Lower lobe of right lung (tissue), 2 donors: ENCODE measurements at regions not wholly inside any gene's neighbourhood (a gene's known extent, or its start where the extent isn't known, plus 50 kb on each side); places are given as distances from the start of the nearest gene placed in this dataset.
"Not testable (repeated sequence)": the region's sequence is repeated elsewhere in the genome, so short reads cannot be mapped to it uniquely, and the experiment has no call there.

Experiments
- ATAC-seq, 2 donors: fragments of 200-7000 bp; cut with Tn5 transposase; one replicate each; pipeline ENCODE4 v1.9.1; 2020 to 2022; ENCODE audit warnings: mild to moderate bottlenecking in 2 of 2, moderate library complexity in 2 of 2
- DNase-seq: peaks from one replicate; pipeline ENCODE4 v3.0.0-alpha.2; 2020
- H3K27ac ChIP-seq: fragments of 200-600 bp; one replicate; pipeline ENCODE4 v1.8.0; 2022
- H3K27me3 ChIP-seq: fragments of 200-600 bp; one replicate; pipeline ENCODE4 v1.8.0; 2022; ENCODE audit warnings: low read depth
- H3K36me3 ChIP-seq: fragments of 200-600 bp; one replicate; pipeline ENCODE4 v1.8.0; 2022; ENCODE audit warnings: mild to moderate bottlenecking
- H3K4me1 ChIP-seq: fragments of 200-600 bp; one replicate; pipeline ENCODE4 v1.8.0; 2022
- H3K4me3 ChIP-seq: fragments of 200-600 bp; one replicate; pipeline ENCODE4 v1.8.0; 2022; ENCODE audit warnings: mild to moderate bottlenecking
- H3K9me3 ChIP-seq: fragments of 200-600 bp; one replicate; pipeline ENCODE4 v1.8.0; 2022
- CTCF ChIP-seq: fragments of 200-600 bp; IDR thresholded peaks from one replicate; pipeline ENCODE4 v1.8.0; 2022; ENCODE audit warnings: antibody characterized with exemption, mild to moderate bottlenecking
- intact Hi-C: fragments of 100-400 bp; cut with DNase I; formaldehyde crosslinking; loops from one replicate; pipeline ENCODE4 v1.11.0; 2022
- donor health status: DM: no; HTN: yes; CAD: no; lungs with severe emphysema.

GRCh38 chr7:19290968-19291367 is 145.7 kb upstream of the FERD3L start:
- Histone ChIP-seq H3K4me3 (no peak overlapping the region), H3K36me3 (no peaks in the 10 kb centered on the region), H3K27me3 (no peaks in the 10 kb centered on the region), H3K4me1 (no peaks in the 10 kb centered on the region), H3K9me3 (no peaks in the 10 kb centered on the region), H3K27ac (no peak overlapping the region)
- ATAC-seq (no peak), DNase-seq (no peak)
- intact Hi-C loops: no loop called here
- no peak for TF ChIP-seq CTCF

DNA sequence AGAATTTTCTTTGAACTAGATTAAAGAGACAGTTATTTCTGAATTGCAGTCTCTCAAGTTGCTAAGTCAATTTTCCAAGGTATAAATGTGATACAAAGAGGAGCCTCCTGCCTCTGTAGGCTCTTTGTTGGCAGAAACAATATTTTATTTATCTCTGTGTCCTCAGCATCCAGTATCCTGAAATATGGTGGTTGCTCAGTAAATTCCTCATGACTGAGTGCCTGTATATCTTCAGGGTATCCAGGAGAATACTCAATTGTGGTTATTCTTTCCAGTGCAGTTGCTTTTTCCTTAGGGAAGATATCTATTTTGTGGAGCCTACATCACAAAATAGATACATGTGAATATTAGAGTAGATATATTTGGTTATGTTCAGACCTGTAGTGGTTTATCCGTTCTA is 144.8 kb upstream of the FERD3L start:
- H3K27ac ChIP-seq: no peak overlapping the region
- H3K27me3 ChIP-seq: no peaks in the 10 kb centered on the region
- H3K4me3 ChIP-seq: no peak overlapping the region
- ATAC-seq (no peak), DNase-seq (no peak)
- H3K9me3 ChIP-seq: no peaks in the 10 kb centered on the region
- H3K4me1 ChIP-seq: no peaks in the 10 kb centered on the region
- TF ChIP-seq CTCF: no peak
- no peaks in the 10 kb centered on the region for H3K36me3 ChIP-seq
- intact Hi-C loops: no loop called here

DNA sequence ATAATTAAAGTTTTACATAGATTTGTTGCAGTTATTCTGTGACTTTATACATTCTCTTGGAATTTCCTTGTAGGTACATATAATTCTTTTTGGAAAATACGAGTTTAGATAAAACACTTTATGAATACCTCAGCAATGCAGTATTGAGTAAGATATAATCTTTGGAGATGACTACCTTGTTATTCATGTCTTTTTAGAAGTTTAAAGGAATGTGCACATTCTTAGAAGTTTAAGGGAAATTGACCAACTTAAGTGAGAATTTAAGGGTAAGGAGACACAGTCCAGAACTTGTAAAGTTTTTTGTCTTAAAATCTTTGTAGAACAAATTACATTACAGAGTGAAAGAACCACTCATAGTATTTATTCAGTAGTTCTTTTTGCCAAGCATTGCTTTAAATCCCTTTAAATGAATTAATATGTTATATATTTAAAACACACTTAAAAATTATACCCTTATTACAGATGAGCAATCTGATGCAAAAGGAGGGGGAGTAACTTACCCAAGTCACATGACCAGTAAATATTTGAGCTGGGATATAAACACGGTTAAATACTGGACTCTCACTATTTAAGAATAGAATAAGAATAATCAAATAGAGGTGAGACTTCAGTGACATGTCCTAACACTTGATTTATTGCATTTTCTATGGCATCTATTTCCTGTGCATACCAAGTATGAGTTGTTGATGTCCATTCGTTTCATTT is 139.5 kb upstream of the FERD3L start:
- Histone ChIP-seq H3K9me3 (no peaks in the 10 kb centered on the region), H3K36me3 (no peaks in the 10 kb centered on the region), H3K27ac (no peak overlapping the region), H3K27me3 (no peaks in the 10 kb centered on the region), H3K4me1 (no peaks in the 10 kb centered on the region), H3K4me3 (no peak overlapping the region)
- DNase-seq: no peak
- ATAC-seq: no peak
- TF ChIP-seq CTCF: no peak
- intact Hi-C loops: no loop called here

GRCh38 chr7:19284136-19284535 is 138.9 kb upstream of the FERD3L start:
- Histone ChIP-seq H3K4me3 (no peak overlapping the region), H3K36me3 (no peaks in the 10 kb centered on the region), H3K27me3 (no peaks in the 10 kb centered on the region), H3K4me1 (no peaks in the 10 kb centered on the region), H3K27ac (no peak overlapping the region), H3K9me3 (no peaks in the 10 kb centered on the region)
- ATAC-seq: no peak
- intact Hi-C loops: no loop called here
- DNase-seq: no peak
- no peak for TF ChIP-seq CTCF

GRCh38 chr7:19275000-19275399 is 129.8 kb upstream of the FERD3L start:
- Histone ChIP-seq H3K27ac (no peak overlapping the region), H3K4me1 (no peaks in the 10 kb centered on the region), H3K4me3 (no peak overlapping the region), H3K36me3 (no peaks in the 10 kb centered on the region), H3K9me3 (peaks cover 7% of the 10 kb centered on the region), H3K27me3 (no peaks in the 10 kb centered on the region)
- TF ChIP-seq CTCF: no peak
- DNase-seq (no peak), ATAC-seq (no peak)
- intact Hi-C loops: no loop called here

GRCh38 chr7:19272329-19272728 is 127.1 kb upstream of the FERD3L start:
- H3K27ac ChIP-seq, H3K9me3 ChIP-seq, H3K4me1 ChIP-seq, ATAC-seq, H3K4me3 ChIP-seq, DNase-seq, intact Hi-C loops, H3K27me3 ChIP-seq, H3K36me3 ChIP-seq: not testable (repeated sequence)
